ENCODE measurements at regions not wholly inside any gene's neighbourhood (a gene's known extent, or its start where the extent isn't known, plus 50 kb on each side); places are given as distances from the start of the nearest gene placed in this dataset.
"Not testable (repeated sequence)": the region's sequence is repeated elsewhere in the genome, so short reads cannot be mapped to it uniquely, and the experiment has no call there.

DNA sequence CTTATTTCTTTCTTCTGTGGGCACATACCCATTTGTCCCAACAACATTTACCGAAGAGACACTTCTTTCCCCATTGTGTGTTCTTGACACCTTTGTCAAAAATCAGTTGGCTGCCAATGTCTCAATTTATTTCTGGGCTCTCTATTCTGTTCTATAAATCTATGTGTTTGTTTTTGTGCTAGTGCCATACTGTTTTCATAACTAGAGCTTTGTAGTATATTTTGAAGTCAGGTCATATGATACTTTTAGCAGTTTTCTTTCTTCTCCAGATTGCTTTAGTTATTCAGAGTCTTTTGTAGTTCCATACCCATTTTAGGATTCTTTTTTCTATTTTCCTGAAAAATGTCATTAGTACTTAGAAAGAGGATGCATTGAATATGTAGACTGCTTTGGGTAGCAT, 1276.3 kb downstream of the SLITRK1 start:
- no peaks in the 10 kb centered on the region for H3K4me1 ChIP-seq
- H3K36me3 ChIP-seq (replicated peaks), result no peaks in the 10 kb centered on the region
- H3K27me3 ChIP-seq (ENCODE audit: low read depth), result no peaks in the 10 kb centered on the region
- H3K9me3 ChIP-seq, result no peaks in the 10 kb centered on the region; the same call in 1 of the 2 replicates
- H3K4me3 ChIP-seq, result no peak overlapping the region
- no peak for DNase-seq (ENCODE audit: low spot score in 2 of 2)
- in situ Hi-C loops (cut with MboI; ENCODE audit: low sequenced_read_pairs), result no loop called here

DNA sequence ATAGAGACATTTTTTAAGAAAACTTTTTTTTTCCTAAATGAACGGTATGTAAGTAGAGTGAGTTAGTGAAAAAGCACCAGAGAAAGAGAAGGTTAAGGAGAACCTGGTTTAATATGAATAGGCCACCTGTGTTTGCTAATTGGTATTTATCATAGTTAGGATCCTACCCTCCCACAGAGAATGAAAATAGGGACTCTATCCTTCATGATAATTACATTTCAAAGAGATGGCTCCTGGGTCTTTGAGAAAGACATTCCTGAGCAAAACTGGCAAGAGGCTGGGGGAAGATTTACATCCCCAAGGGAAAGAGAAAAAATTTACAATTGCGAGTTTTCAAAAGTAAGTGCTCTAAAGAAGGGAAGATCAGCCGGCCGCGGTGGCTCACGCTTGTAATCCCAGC, 1284.5 kb downstream of the SLITRK1 start:
- Histone ChIP-seq H3K27me3 (ENCODE audit: low read depth) (no peaks in the 10 kb centered on the region), H3K4me1 (no peaks in the 10 kb centered on the region), H3K9me3 (no peaks in the 10 kb centered on the region), H3K36me3 (replicated peaks) (no peaks in the 10 kb centered on the region), H3K4me3 (no peak overlapping the region)
- in situ Hi-C loops (cut with MboI; ENCODE audit: low sequenced_read_pairs), result no loop called here
- DNase-seq (ENCODE audit: low spot score in 2 of 2), result peak; percentile 28 to 29

DNA sequence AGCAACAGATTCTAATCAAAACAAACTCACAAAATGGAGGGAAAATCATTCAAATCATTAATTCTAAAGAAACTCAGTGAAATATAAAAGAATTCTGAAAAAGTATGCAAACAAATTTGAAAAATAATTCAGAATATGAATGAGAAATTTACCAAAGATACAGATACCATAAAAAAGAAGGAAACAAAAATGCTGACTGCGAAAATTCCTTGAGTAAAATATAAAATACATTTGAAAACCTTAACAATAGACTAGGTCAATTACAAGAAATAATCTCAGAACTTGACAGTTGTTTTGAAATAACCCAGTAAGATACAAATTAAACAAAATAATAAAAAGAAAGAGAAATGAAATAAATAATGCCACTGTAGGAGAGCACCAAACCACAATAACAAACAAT, 1289.0 kb downstream of the SLITRK1 start:
- Histone ChIP-seq H3K9me3 (no peaks in the 10 kb centered on the region), H3K4me1 (no peaks in the 10 kb centered on the region), H3K27me3 (ENCODE audit: low read depth) (no peaks in the 10 kb centered on the region), H3K4me3 (no peak overlapping the region), H3K36me3 (replicated peaks) (no peaks in the 10 kb centered on the region)
- in situ Hi-C loops (cut with MboI; ENCODE audit: low sequenced_read_pairs), result no loop called here
- DNase-seq (ENCODE audit: low spot score in 2 of 2), result no peak

DNA sequence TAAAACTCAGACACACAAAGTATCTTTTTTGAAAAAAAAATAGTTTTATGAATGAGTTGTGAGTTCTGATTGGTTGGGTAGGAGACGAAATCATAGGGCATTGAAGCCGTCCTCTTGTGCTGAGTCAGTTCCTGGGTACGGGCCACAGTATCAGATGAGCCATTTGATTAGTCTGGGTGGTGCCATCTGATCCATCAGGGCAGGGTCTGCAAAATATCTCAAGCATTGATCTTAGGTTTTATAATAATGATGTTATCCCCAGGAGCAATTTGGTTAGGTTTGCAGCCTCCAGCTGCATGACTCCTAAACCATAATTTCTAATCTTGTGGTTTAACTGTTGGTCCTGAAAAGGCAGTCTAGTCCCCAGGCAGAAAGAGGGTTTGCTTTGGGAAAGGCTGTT, 1310.6 kb downstream of the SLITRK1 start:
- Histone ChIP-seq H3K36me3 (replicated peaks) (no peaks in the 10 kb centered on the region), H3K9me3 (no peaks in the 10 kb centered on the region), H3K4me3 (no peak overlapping the region), H3K4me1 (no peaks in the 10 kb centered on the region), H3K27me3 (ENCODE audit: low read depth) (no peaks in the 10 kb centered on the region)
- DNase-seq (ENCODE audit: low spot score in 2 of 2), result no peak
- in situ Hi-C loops (cut with MboI; ENCODE audit: low sequenced_read_pairs), result no loop called here

DNA sequence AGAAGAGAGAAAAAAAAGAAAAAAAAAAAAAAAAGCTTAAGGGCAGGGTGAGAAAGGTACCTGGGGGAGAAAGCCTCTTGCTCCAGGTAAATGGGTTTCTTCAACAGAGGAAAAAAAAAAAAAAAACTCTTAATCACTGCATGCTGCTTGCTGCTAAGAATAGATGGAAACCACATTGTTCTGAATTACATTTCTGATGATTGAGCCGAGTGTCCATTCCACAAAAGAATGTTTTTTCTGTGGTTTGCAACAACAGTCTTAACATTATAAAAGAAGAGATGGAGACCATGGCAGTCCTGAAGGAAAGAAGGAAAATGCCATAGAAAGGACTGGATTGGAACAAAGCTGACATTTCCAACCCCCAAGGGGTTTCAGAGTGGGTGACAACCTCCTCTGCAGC, 1312.7 kb downstream of the SLITRK1 start:
- DNase-seq (ENCODE audit: low spot score in 2 of 2), result no peak
- H3K27me3 ChIP-seq (ENCODE audit: low read depth), result no peaks in the 10 kb centered on the region
- no peaks in the 10 kb centered on the region for H3K36me3 ChIP-seq (replicated peaks)
- no peaks in the 10 kb centered on the region for H3K9me3 ChIP-seq
- H3K4me1 ChIP-seq, result no peaks in the 10 kb centered on the region
- in situ Hi-C loops (cut with MboI; ENCODE audit: low sequenced_read_pairs), result no loop called here
- no peak overlapping the region for H3K4me3 ChIP-seq

DNA sequence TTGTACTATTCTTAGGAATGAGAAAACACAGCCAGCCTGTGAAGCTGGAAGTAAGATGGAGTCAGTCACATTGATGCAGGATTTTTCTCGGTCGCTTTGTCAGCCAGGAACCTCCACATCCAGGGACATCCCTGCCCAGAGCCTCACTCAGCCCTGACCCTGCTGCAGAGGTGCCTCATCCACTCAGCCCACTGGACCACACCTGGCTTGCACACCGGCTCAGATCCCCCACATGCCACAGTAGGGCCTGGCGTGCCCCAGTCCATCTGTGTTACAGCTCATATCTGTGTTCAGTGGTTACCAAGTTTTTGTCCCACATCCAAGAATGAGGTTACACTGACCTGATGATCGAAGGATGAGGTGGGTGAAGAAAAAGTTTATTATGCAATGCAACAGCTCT, 1315.4 kb downstream of the SLITRK1 start:
- in situ Hi-C loops (cut with MboI; ENCODE audit: low sequenced_read_pairs), result no loop called here
- Histone ChIP-seq H3K27me3 (ENCODE audit: low read depth) (no peaks in the 10 kb centered on the region), H3K4me3 (no peak overlapping the region), H3K9me3 (no peaks in the 10 kb centered on the region), H3K36me3 (replicated peaks) (no peaks in the 10 kb centered on the region), H3K4me1 (no peaks in the 10 kb centered on the region)
- no peak for DNase-seq (ENCODE audit: low spot score in 2 of 2)

DNA sequence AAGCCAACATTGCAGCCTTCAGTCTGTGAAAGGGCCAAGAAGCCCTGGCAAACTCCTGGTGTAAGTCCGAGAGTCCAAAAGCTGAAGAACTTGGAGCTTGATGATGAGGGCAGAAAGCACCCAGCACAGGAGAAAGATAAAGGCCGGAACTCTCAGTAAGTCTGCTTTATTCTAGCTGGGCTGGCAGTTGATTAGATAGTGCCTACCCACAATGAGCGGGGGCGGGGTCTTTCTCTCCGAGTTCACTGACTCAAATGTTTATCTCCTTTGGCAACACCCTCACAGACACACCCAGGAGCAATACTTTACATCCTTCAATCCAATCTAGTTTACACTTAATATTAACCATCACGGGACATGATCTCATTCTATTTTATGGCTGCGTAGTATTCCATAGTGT, 1317.1 kb downstream of the SLITRK1 start:
- no peak for DNase-seq (ENCODE audit: low spot score in 2 of 2)
- no peaks in the 10 kb centered on the region for H3K9me3 ChIP-seq
- in situ Hi-C loops (cut with MboI; ENCODE audit: low sequenced_read_pairs), result no loop called here

DNA sequence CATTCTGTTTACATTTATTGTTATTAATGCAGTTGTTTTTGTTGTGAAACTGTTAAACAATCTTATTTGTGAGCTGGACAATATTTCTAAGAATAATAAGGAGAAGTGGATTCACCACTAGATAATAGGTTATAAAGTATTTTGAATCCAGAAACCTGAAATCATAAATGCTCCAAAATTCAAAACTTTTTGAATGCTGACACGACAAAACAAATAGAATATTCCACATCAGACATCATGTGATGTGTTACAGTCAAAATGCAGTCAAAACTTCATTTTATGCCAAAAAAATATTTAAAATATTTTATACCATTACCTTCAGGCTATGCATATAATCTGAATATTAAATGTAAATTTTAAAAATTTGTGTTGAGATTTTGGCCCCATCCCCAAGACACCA, 1321.4 kb downstream of the SLITRK1 start:
- H3K4me3 ChIP-seq, result no peak overlapping the region
- DNase-seq (ENCODE audit: low spot score in 2 of 2), result no peak
- no peaks in the 10 kb centered on the region for H3K36me3 ChIP-seq (replicated peaks)
- no peaks in the 10 kb centered on the region for H3K9me3 ChIP-seq
- no peaks in the 10 kb centered on the region for H3K27me3 ChIP-seq (ENCODE audit: low read depth)
- H3K4me1 ChIP-seq, result no peaks in the 10 kb centered on the region
- in situ Hi-C loops (cut with MboI; ENCODE audit: low sequenced_read_pairs), result no loop called here

More for the DNA sequence above, 1317.1 kb downstream of the SLITRK1 start:
- Histone ChIP-seq H3K4me3 (no peak overlapping the region), H3K36me3 (replicated peaks) (no peaks in the 10 kb centered on the region), H3K27me3 (ENCODE audit: low read depth) (no peaks in the 10 kb centered on the region), H3K4me1 (no peaks in the 10 kb centered on the region)

DNA sequence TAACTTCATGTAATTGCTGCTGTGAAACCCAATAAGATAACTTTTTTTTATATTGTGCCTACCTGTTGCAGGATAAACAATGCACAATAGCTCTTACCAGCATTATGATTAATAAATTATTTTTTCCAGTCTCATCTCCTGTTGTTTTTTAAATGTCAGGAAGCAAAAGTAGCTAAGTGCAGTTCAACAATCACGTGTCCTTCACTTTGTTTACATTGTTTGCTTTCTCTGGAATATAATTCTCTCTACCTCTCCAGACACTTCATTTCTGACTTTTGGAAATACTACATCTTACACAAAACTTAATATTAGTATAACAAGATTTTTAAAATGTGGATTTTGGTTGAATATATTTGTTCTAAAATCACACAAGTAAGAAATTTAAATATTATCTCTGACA, 1359.4 kb downstream of the SLITRK1 start:
- no peak for DNase-seq (ENCODE audit: low spot score in 2 of 2)
- H3K27me3 ChIP-seq (ENCODE audit: low read depth), result no peaks in the 10 kb centered on the region
- in situ Hi-C loops (cut with MboI; ENCODE audit: low sequenced_read_pairs), result no loop called here
- H3K36me3 ChIP-seq (replicated peaks), result no peaks in the 10 kb centered on the region
- no peak overlapping the region for H3K4me3 ChIP-seq
- no peaks in the 10 kb centered on the region for H3K9me3 ChIP-seq
- no peaks in the 10 kb centered on the region for H3K4me1 ChIP-seq

DNA sequence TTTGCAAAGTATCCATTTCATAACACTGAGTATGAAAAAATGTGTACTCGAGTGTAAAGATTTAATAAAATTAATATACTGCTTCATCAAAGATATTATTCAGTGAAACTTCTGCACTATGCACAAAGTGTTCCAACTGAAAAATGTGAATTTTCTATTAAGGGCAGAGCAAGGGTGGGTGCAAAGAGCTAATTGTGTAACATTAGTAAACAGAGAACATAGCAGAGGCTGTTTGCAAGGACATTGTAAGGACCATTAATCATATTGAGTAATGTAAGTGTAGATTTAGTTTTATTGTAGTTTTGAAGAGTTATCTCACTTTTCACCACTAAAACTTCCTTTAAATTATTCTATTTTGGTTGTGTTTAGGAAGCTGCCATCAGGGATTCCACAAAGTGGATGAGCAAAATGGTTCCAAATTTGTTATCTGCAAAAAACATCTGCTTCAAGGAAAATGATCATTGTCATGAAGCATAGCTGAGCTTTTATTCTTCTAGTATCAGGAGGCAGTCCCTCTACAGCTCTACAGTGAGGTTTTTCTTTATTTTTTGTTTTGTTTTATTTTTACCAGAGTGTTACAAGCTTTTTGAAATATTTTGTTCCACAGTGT, 1375.4 kb downstream of the SLITRK1 start:
- no peaks in the 10 kb centered on the region for H3K27me3 ChIP-seq (ENCODE audit: low read depth)
- no peak for DNase-seq (ENCODE audit: low spot score in 2 of 2)
- no peaks in the 10 kb centered on the region for H3K9me3 ChIP-seq
- no peaks in the 10 kb centered on the region for H3K36me3 ChIP-seq (replicated peaks)
- in situ Hi-C loops (cut with MboI; ENCODE audit: low sequenced_read_pairs), result no loop called here
- H3K4me1 ChIP-seq, result no peaks in the 10 kb centered on the region
- H3K4me3 ChIP-seq, result no peak overlapping the region

DNA sequence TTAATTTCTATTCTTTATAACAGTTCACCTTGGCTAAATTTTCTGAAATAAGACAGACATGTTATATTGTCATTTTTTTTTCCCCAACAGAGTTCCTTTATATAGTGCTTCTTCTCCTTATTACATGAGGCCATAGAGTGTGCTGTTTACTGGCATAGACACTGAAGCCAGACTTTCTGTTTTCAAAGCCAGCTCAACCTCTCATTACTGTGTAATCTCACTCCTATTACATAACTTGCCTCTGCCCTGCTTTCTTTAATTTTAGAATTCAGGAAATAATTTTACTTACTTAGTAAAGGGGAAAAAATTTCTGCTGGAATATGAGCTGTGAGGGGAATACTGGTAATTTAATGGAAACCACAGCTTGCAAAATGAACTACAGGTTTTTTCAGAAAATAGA, 1380.4 kb downstream of the SLITRK1 start:
- in situ Hi-C loops (cut with MboI; ENCODE audit: low sequenced_read_pairs), result no loop called here
- Histone ChIP-seq H3K9me3 (no peaks in the 10 kb centered on the region), H3K27me3 (ENCODE audit: low read depth) (no peaks in the 10 kb centered on the region), H3K4me3 (no peak overlapping the region), H3K4me1 (no peaks in the 10 kb centered on the region), H3K36me3 (replicated peaks) (no peaks in the 10 kb centered on the region)
- DNase-seq (ENCODE audit: low spot score in 2 of 2), result no peak

DNA sequence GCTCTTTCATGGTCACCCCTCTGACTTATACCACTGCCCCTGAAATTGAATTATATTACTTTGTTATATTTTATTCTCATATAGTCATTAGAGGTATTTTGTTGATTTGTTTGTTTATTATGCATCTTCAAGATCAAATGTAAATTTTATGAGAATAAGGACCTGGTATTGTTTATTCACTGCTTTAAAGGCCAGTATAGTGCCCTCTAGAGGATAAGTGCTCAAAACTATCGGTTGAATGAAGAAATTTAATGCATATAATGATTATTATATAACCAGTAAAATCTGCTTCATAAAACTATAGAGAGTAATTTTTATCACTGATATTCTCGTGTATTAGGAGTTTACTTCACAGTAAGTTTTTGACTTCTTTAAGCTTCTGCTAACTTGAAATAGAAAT, 1401.9 kb downstream of the SLITRK1 start:
- Histone ChIP-seq H3K27me3 (ENCODE audit: low read depth) (no peaks in the 10 kb centered on the region), H3K4me3 (no peak overlapping the region), H3K4me1 (no peaks in the 10 kb centered on the region; the same call in 1 of the 2 replicates), H3K9me3 (no peaks in the 10 kb centered on the region), H3K36me3 (replicated peaks) (no peaks in the 10 kb centered on the region)
- peak in 1 of 2 experiments; percentile 35 for DNase-seq (ENCODE audit: low spot score in 2 of 2)
- in situ Hi-C loops (cut with MboI; ENCODE audit: low sequenced_read_pairs), result no loop called here

DNA sequence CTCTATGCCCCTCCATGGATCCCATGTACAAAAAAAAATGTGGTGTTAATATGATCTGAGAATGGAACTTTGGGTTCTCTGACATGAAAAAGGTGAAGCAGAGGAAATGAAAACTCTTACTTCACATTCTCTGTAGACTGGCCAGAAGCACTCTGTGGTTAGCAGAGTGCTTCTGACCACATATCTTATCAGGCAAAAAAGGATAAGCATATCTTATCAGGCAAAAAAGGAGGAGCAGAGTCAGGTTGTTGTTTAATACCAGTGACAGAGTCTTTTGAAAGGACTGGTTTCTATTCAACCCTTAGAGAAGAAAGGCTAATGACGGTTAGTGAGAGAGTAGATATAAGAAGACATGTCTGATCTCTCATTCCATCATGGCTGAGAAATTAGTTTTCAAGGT, 1404.8 kb downstream of the SLITRK1 start:
- DNase-seq (ENCODE audit: low spot score in 2 of 2), result no peak
- Histone ChIP-seq H3K27me3 (ENCODE audit: low read depth) (no peaks in the 10 kb centered on the region), H3K4me3 (no peak overlapping the region), H3K4me1 (no peaks in the 10 kb centered on the region; the same call in 1 of the 2 replicates), H3K9me3 (no peaks in the 10 kb centered on the region), H3K36me3 (replicated peaks) (no peaks in the 10 kb centered on the region)
- in situ Hi-C loops (cut with MboI; ENCODE audit: low sequenced_read_pairs), result no loop called here

DNA sequence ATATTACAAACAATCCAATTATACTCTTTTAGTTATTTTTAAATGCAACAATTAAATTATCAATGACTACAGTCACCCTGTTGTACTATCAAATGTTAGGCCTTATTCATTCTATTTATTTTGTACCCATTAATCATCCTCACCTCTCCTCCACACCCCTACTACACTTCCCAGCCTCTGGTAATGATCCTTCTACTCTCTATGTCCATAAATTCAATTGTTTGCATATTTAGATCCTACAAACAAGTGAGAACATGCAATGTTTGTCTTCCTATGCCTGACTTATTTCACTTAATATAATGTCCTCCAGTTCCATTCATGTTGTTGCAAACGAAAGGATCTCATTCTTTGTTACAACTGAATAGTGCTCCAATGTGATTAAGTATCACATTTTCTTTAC, 1414.6 kb downstream of the SLITRK1 start:
- no peaks in the 10 kb centered on the region for H3K9me3 ChIP-seq
- no peaks in the 10 kb centered on the region for H3K36me3 ChIP-seq (replicated peaks)
- H3K4me3 ChIP-seq, result no peak overlapping the region
- DNase-seq (ENCODE audit: low spot score in 2 of 2), result no peak
- H3K27me3 ChIP-seq (ENCODE audit: low read depth), result no peaks in the 10 kb centered on the region
- no peaks in the 10 kb centered on the region for H3K4me1 ChIP-seq
- in situ Hi-C loops (cut with MboI; ENCODE audit: low sequenced_read_pairs), result no loop called here

DNA sequence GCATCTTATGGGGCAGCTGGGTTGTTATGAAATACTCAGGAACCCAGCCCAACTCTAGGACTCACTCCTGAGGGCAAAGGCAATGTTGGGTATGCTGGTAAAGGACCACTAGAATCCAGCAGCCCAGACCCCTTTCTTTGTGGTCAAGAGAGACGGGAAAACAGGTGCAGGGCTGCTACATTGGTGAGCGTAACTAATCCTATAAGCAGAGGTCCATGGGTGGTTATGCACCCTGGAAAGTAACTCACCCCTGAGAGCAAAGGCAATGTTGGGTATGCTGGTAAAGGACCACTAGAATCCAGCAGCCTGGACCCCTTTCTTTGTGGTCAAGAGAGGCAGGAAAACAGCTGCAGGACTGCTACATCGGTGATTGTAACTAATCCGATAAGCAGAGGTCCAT, 1422.7 kb downstream of the SLITRK1 start:
- H3K36me3 ChIP-seq (replicated peaks); H3K27me3 ChIP-seq (ENCODE audit: low read depth); H3K4me3 ChIP-seq; H3K9me3 ChIP-seq; H3K4me1 ChIP-seq; in situ Hi-C loops (cut with MboI; ENCODE audit: low sequenced_read_pairs); DNase-seq (ENCODE audit: low spot score in 2 of 2): not testable (repeated sequence)

All from HAP-1 (cell line).